ENCODE measurements at regions not wholly inside any gene's neighbourhood (a gene's known extent, or its start where the extent isn't known, plus 50 kb on each side); places are given as distances from the start of the nearest gene placed in this dataset.

DNA sequence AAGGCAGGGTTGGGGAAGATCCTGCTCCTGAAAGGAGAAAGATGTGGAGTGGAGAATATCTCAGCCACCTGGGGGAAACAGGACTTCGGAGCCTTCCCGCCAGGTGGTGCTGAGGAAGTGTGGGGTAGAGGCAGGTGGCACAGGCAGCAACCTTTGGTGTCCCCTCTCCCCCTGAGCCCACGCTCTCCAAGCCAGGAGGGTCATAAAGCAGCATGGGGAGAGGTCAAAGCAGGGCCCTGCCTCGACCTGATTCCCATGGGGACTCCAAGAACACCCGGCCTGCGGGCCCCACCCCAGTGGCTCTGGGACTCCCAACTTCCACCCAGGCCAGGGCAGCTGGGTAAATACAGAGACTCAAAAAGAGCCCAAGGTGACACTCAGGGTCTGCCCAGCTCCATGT, 54.3 kb upstream of the SLC66A3 start:
- no peaks in the 10 kb centered on the region for H3K9me3 ChIP-seq (replicated peaks in 1 of 3)
- H3K36me3 ChIP-seq (replicated peaks in 1 of 2), result no peaks in the 10 kb centered on the region
- 91 to 98% (median 97%) methylated on average over 5 to 6 of the region's 6 CpGs for WGBS, 4 donors
- no peak overlapping the region for H3K4me3 ChIP-seq
- no peak for TF ChIP-seq POLR2A (IDR thresholded peaks at IDR 0.05)
- TF ChIP-seq, protein P1, sequence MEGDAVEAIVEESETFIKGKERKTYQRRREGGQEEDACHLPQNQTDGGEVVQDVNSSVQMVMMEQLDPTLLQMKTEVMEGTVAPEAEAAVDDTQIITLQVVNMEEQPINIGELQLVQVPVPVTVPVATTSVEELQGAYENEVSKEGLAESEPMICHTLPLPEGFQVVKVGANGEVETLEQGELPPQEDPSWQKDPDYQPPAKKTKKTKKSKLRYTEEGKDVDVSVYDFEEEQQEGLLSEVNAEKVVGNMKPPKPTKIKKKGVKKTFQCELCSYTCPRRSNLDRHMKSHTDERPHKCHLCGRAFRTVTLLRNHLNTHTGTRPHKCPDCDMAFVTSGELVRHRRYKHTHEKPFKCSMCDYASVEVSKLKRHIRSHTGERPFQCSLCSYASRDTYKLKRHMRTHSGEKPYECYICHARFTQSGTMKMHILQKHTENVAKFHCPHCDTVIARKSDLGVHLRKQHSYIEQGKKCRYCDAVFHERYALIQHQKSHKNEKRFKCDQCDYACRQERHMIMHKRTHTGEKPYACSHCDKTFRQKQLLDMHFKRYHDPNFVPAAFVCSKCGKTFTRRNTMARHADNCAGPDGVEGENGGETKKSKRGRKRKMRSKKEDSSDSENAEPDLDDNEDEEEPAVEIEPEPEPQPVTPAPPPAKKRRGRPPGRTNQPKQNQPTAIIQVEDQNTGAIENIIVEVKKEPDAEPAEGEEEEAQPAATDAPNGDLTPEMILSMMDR (IDR thresholded peaks at IDR 0.05), result no peak
- no peak overlapping the region for H3K27ac ChIP-seq
- peak in 1 of 7 donors; percentile 40 for DNase-seq
- H3K4me1 ChIP-seq (replicated peaks in 1 of 2), result peaks cover 0 to 4% of the 10 kb centered on the region in 2 donors
- intact Hi-C loops (cut with DNase I), result no loop called here
- no peaks in the 10 kb centered on the region for H3K27me3 ChIP-seq

DNA sequence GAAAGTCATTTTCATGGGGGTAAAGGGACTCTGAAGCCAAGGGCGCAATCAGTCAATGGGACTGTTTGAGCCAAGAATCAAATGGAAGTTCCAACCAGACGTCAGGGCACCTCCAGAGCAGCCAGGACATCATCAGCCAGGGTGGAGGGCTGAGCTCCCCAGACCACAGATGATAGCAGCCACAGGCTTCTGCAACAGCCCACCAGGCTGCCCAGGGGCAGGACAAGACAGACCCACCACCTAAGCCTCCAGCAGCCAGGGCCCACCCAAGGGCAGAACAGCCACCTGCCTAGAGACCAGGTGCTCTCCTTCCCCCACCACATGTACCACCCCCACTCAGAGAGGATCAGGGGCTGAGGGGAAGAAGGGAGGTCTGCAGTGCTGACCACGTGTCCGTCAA, 53.8 kb upstream of the SLC66A3 start:
- WGBS, 4 donors, result 78 to 88% (median 83%) methylated on average over 3 to 4 of the region's 4 CpGs
- no peaks in the 10 kb centered on the region for H3K36me3 ChIP-seq (replicated peaks in 1 of 2)

DNA sequence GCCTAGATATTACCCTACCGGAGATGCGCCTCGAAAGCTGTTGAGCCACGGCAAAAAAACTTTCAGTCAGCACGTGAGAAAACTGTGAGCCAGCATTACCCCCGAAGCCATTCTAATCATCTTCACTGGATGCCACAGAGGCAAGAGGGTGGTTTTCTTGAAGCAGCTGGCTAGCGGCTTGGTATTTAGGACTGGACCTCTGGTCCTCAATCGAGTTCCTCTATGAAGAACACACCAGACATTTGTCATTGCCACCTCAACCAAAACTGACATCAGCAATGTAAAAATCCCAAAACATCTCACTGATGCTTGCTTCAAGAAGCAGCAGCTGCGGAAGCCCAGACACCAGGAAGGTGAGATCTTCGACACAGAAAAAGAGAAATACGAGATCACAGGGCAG, 52.8 kb upstream of the SLC66A3 start:
- H3K27me3 ChIP-seq, result no peaks in the 10 kb centered on the region
- TF ChIP-seq POLR2A (IDR thresholded peaks at IDR 0.05), result no peak
- TF ChIP-seq, protein P1 (IDR thresholded peaks at IDR 0.05), result no peak
- DNase-seq, result no peak
- peaks cover 0 to 4% of the 10 kb centered on the region in 2 donors for H3K4me1 ChIP-seq (replicated peaks in 1 of 2)
- H3K36me3 ChIP-seq (replicated peaks in 1 of 2), result no peaks in the 10 kb centered on the region
- no peak overlapping the region for H3K27ac ChIP-seq
- WGBS, 4 donors, result 81 to 91% (median 86%) methylated on average over 11 of the region's 11 CpGs
- intact Hi-C loops (cut with DNase I), result no loop called here
- H3K9me3 ChIP-seq (replicated peaks in 1 of 3), result no peaks in the 10 kb centered on the region
- H3K4me3 ChIP-seq, result no peak overlapping the region

More for the DNA sequence above, 53.8 kb upstream of the SLC66A3 start:
- intact Hi-C loops (cut with DNase I), result no loop called here
- Histone ChIP-seq H3K4me1 (replicated peaks in 1 of 2) (peaks cover 0 to 4% of the 10 kb centered on the region in 2 donors), H3K4me3 (no peak overlapping the region), H3K27me3 (no peaks in the 10 kb centered on the region), H3K27ac (no peak overlapping the region), H3K9me3 (replicated peaks in 1 of 3) (no peaks in the 10 kb centered on the region)
- TF ChIP-seq, protein P1 (IDR thresholded peaks at IDR 0.05), result no peak
- no peak for TF ChIP-seq POLR2A (IDR thresholded peaks at IDR 0.05)
- DNase-seq, result peak in 1 of 7 donors; percentile 11

DNA sequence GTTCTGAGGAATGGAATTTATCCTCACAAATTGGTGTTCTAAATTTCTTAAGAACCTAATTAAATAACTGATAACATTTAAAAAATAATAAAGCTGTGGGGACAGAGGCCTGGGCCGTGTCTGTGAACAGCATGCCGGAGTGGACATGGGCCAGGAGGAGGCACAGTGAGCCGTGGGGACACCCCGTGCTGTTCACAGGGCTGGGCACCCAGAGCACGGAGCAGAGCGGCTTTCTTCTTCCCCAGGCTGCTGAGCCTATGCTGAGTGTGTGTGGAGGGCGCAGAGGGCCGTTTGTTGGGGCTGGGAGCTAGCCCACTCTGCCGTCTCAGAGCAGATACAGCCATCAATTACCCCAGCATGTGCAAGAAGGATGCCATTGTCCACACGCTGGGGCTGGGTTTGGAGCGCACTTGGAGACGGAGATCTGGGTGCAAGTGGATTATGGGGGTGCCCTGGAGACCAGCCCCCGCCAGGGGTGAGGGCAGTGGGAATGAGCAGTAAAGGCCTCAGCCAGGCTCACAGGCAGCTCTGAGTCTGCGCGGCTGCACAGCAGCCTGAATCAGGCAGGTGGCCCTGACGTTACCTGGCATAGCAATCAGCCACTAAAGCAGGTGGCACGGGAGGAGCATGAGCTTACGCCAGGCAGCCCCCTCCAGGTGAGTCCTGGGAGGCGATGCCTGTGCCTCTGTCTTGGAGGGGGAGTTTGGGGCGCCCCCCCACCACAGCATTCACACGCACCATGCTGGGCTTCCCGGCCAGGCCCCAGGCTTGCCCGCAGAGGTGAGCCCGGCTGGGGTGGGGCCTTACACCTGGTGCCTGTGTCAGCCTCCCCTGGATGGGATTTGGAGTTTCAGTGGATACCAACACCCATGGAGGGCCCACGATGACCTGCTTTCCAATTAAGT, 52.1 kb upstream of the SLC66A3 start:
- DNase-seq, result peak in 1 of 7 donors; percentile 11
- no peak overlapping the region for H3K4me3 ChIP-seq
- no peak overlapping the region for H3K27ac ChIP-seq
- H3K4me1 ChIP-seq (replicated peaks in 1 of 2), result peaks cover 0 to 4% of the 10 kb centered on the region in 2 donors
- no peaks in the 10 kb centered on the region for H3K36me3 ChIP-seq (replicated peaks in 1 of 2)
- H3K9me3 ChIP-seq (replicated peaks in 1 of 3), result no peaks in the 10 kb centered on the region
- no peaks in the 10 kb centered on the region for H3K27me3 ChIP-seq
- intact Hi-C loops (cut with DNase I), result no loop called here
- 83 to 88% (median 86%) methylated on average over 13 to 25 of the region's 25 CpGs for WGBS, 4 donors
- TF ChIP-seq, protein P1 (IDR thresholded peaks at IDR 0.05), result no peak
- no peak for TF ChIP-seq POLR2A (IDR thresholded peaks at IDR 0.05)

Measured in adrenal gland (tissue), 9 donors.